HUDEP-2 (cell line): ENCODE measurements at regions not wholly inside any gene's neighbourhood (a gene's known extent, or its start where the extent isn't known, plus 50 kb on each side); places are given as distances from the start of the nearest gene placed in this dataset.
"Not testable (repeated sequence)": the region's sequence is repeated elsewhere in the genome, so short reads cannot be mapped to it uniquely, and the experiment has no call there.

Source experiments
- DNase-seq, 76 experiments: peaks; one replicate each; lab custom pipeline; 2025; ENCODE audit not compliant: unreplicated experiment in 76 of 76; lab: John Stamatoyannopoulos, UW

DNA sequence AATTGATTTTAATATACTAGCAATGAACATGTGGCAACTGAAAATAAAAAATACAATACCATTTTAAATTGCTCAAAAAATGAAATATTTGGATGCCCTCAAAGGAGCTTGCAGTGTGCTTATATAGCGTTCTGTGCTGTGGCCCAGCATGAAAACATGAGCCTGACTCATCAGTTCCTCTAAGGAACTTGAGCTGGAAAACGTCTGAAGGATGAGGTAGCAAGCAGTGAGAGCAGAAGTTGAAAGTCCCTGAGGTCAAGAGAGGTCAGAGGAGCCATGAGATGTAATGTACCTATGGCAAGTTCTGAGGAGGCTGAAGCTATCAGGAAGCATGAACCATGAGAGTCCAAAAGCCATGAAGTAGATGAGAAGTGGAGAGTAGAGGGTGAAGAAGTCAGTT, 59.7 kb downstream of the HMGB3 start:
- no peak for DNase-seq

DNA sequence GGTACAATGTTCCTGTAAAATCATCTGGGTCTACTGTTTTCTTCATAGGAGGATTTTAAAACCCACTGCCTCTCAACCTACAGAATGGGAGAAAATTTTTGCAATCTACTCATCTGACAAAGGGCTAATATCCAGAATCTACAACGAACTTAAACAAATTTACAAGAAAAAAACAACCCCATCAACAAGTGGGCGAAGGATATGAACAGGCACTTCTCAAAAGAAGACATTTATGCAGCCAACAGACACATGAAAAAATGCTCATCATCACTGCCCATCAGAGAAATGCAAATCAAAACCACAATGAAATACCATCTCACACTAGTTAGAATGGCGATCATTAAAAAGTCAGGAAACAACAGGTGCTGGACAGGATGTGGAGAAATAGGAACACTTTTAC, 83.2 kb downstream of the HMGB3 start:
- not testable (repeated sequence) for DNase-seq

DNA sequence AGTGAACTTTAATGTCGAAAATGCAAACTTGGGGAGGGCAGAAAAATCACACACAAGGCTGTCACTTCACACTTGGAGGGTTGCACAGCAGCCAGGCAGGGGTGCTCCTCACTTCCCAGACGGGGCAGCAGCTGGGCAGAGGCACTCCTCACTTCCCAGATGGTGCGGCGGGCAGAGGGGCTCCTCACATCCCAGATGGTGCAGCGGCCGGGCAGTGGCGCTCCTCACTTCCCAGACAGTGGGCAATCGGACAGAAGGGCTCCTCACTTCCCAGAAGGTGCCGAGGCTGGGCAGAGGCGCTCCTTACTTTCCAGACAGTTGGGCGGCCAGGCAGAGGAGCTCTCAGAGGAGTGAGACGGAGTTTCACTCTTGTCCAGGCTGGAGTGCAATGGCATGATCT, 90.6 kb downstream of the HMGB3 start:
- DNase-seq: no peak

DNA sequence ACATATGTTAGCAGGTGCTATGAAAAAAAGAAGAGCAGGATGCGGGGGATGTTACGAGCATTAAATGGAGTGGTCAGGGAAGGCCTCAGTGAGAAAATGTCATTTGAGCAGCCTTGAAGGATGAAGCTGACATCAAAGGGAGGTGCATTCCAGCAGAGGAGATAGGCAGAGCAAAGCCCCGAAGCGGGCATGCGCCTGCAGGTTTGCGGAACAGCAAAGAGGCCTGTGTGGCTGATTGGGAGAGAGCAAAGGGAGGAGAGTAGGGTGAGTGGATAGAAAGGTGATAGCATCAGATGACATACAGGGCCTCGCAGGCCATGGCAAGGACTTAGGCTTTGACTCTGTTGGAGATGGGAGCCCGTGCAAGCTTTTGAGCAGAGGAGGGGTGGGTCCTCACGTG, 95.4 kb upstream of the GPR50 start:
- no peak for DNase-seq

- peak in 48 of 76 experiments; percentile 0 to 53 (median 11) for DNase-seq
Observed at GRCh38 chrX:151082077-151082948, 94.1 kb upstream of the GPR50 start.

GRCh38 chrX:151084454-151084853, 91.9 kb upstream of the GPR50 start:
- no peak for DNase-seq

DNA sequence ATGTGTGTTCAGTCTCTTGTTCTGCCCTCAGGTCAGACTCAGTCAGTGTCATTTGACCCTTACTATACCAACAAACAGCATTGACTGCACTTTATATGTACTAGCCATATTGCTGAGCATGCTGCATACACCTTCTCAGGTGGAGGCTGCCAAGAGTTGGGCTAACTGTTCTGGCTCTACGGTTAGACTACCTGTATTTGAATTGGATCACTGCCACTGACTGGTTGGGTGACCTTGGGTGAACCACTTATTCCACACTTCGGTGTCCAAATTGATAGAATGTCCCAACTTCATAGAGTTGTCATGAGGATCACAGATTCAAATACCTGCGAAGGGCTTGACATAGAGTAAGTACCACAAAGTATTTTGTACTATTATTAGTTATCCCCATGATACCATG, 91.2 kb upstream of the GPR50 start:
- no peak for DNase-seq

DNA sequence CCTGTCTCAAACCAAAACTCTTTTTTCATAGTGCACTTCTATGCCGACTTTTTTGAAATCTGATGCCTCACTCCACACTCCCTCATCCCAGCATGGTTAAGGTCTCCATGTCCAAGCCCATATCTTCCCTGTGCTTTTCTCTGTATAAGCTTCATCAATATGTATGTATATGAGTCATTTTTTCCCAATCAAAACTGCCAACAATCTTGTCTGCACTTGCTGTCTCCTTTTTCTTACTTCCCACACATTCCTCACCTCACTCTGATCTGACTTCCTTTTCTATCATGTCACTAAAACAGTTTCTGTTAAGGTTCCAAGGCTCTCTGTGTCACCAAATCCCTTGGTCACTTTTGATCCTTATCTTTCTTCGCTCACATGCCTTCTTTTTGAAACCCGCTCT, 88.2 kb upstream of the GPR50 start:
- no peak for DNase-seq

DNA sequence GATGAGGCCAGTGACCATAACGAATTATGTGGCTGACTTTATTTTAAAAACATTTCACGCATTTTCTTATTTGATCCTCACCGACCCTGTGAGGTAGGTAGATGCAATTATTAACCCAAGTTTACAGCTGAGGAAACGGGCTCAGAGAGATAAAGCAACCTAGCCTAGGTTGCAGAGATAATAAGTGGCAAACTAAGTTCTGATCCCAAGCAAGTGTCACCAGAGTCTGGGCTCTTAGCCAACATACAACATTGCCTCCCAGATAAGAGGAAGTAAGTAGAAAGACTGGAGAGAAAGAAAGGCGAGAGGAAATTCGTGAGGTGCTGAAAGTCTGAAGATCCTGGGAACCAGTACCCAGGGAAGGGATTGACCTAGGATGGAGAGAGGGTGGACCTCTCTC, 77.4 kb upstream of the GPR50 start:
- peak in 60 of 76 experiments; percentile 1 to 72 (median 20) for DNase-seq

GRCh38 chrX:151100799-151101198, 75.6 kb upstream of the GPR50 start:
- no peak for DNase-seq

DNA sequence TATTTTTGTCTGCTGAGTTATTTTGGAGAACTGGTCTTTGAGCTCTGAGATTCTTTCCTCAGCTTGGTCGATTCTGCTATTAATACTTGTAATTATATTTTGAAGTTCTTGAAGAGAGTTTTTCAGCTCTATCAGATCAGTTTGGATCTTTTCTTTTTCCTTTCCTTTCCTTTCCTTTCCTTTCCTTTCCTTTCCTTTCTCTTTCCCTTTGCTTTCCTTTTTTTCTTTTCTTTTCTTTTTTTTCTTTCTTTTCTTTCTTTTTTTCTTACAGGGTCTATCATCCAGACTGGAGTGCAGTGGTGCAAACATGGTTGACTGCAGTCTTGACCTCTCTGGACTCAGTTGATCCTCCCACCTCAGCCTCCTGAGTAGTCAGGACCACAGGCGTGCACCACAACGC, 63.2 kb upstream of the GPR50 start:
- not testable (repeated sequence) for DNase-seq
